ENCODE measurements at regions not wholly inside any gene's neighbourhood (a gene's known extent, or its start where the extent isn't known, plus 50 kb on each side); places are given as distances from the start of the nearest gene placed in this dataset.

DNA sequence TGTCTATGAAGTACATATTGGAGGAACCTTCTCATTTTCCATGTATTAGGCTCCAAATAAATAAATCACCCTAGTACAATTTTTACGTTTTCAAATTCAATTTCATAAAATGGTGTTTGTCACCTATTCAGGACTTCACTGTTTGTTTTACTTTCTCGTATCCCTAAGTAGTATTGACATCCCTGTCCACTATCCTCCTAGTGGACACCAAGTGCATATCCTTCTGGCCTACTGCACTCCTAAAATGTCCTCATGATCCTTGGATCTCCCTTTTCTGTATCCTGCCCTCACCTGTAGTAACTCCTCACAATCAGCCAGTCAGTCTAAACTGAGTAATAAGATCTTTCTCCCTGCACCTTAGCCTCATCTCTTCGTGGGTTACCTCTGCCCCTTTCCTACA is 539.9 kb downstream of the DMRTA1 start:
- no peak for TF ChIP-seq EZH2phosphoT487 (IDR thresholded peaks at IDR 0.05; ENCODE audit: borderline replicate concordance, low read depth, low read length)
- TF ChIP-seq, protein P1, sequence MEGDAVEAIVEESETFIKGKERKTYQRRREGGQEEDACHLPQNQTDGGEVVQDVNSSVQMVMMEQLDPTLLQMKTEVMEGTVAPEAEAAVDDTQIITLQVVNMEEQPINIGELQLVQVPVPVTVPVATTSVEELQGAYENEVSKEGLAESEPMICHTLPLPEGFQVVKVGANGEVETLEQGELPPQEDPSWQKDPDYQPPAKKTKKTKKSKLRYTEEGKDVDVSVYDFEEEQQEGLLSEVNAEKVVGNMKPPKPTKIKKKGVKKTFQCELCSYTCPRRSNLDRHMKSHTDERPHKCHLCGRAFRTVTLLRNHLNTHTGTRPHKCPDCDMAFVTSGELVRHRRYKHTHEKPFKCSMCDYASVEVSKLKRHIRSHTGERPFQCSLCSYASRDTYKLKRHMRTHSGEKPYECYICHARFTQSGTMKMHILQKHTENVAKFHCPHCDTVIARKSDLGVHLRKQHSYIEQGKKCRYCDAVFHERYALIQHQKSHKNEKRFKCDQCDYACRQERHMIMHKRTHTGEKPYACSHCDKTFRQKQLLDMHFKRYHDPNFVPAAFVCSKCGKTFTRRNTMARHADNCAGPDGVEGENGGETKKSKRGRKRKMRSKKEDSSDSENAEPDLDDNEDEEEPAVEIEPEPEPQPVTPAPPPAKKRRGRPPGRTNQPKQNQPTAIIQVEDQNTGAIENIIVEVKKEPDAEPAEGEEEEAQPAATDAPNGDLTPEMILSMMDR (conservative IDR thresholded peaks at IDR 0.05; ENCODE audit: low read length), result no peak
- Histone ChIP-seq H3K4me1 (ENCODE audit: insufficient read depth, low read length, poor library complexity, severe bottlenecking) (no peaks in the 10 kb centered on the region), H3K36me3 (ENCODE audit: insufficient read depth, low read length) (no peaks in the 10 kb centered on the region), H3K4me2 (ENCODE audit: low read length) (no peak overlapping the region), H2AFZ (ENCODE audit: low read length) (no peak overlapping the region), H3K4me3 (ENCODE audit: low read depth, low read length, poor library complexity, severe bottlenecking) (no peak overlapping the region), H3K79me2 (ENCODE audit: insufficient read depth, low read depth, low read length) (no peaks in the 10 kb centered on the region), H3K27ac (ENCODE audit: low read depth, low read length, poor library complexity, severe bottlenecking) (no peak overlapping the region), H4K20me1 (ENCODE audit: insufficient read depth, low read length) (no peaks in the 10 kb centered on the region), H3K9me3 (ENCODE audit: low read length) (no peaks in the 10 kb centered on the region), H3K9me2 (ENCODE audit: insufficient read depth, low read length) (no peaks in the 10 kb centered on the region)
- ChIA-PET CTCF (ENCODE audit: unreplicated experiment) (no interaction called here), POLR2A (interaction anchor here (0.7 kb wide), 1 partner anchor 10 kb away, joined by 3 read pairs; no protein-coding TSS in a partner anchor)
- BruUV-seq (replicated peaks), result no TSS peak
- DNase-seq (ENCODE audit: low spot score), result no peak
- intact Hi-C loops (cut with micrococcal nuclease; ENCODE audit: unreplicated experiment), result no loop called here

DNA sequence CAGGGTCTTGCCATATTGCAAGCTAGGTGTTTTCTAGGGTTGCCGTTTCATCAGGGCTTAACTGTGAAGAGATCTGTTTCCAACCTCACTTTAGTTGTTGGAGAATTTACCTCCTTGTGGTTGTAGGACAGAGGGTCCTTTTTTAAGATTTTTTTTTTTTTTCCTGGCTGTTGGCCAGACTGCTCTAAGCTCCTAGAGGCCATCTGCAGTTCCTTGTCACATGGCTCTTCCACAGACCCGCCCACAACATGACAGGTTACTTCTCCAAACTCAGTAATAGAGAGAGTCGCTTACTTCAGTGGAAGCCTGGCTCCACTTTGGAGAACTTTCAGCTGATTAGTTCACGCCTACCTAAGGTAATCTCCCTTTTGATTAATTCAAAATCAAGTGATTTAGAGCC is 543.7 kb downstream of the DMRTA1 start:
- H3K27ac ChIP-seq (ENCODE audit: low read depth, low read length, poor library complexity, severe bottlenecking), result no peak overlapping the region
- no peaks in the 10 kb centered on the region for H3K9me2 ChIP-seq (ENCODE audit: insufficient read depth, low read length)
- H3K4me3 ChIP-seq (ENCODE audit: low read depth, low read length, poor library complexity, severe bottlenecking), result no peak overlapping the region
- BruUV-seq (replicated peaks), result no TSS peak
- DNase-seq (ENCODE audit: low spot score), result no peak
- H3K36me3 ChIP-seq (ENCODE audit: insufficient read depth, low read length), result no peaks in the 10 kb centered on the region
- intact Hi-C loops (cut with micrococcal nuclease; ENCODE audit: unreplicated experiment), result no loop called here
- H3K79me2 ChIP-seq (ENCODE audit: insufficient read depth, low read depth, low read length), result no peaks in the 10 kb centered on the region
- no peak overlapping the region for H3K4me2 ChIP-seq (ENCODE audit: low read length)
- TF ChIP-seq, protein P1 (conservative IDR thresholded peaks at IDR 0.05; ENCODE audit: low read length), result no peak
- no peak for TF ChIP-seq EZH2phosphoT487 (IDR thresholded peaks at IDR 0.05; ENCODE audit: borderline replicate concordance, low read depth, low read length)
- no peaks in the 10 kb centered on the region for H4K20me1 ChIP-seq (ENCODE audit: insufficient read depth, low read length)
- H3K4me1 ChIP-seq (ENCODE audit: insufficient read depth, low read length, poor library complexity, severe bottlenecking), result no peaks in the 10 kb centered on the region
- H2AFZ ChIP-seq (ENCODE audit: low read length), result no peak overlapping the region
- ChIA-PET POLR2A (interaction anchor here (0.8 kb wide), 1 partner anchor 1226 kb away, joined by 4 read pairs; no protein-coding TSS in a partner anchor), CTCF (ENCODE audit: unreplicated experiment) (no interaction called here)
- H3K9me3 ChIP-seq (ENCODE audit: low read length), result no peaks in the 10 kb centered on the region

DNA sequence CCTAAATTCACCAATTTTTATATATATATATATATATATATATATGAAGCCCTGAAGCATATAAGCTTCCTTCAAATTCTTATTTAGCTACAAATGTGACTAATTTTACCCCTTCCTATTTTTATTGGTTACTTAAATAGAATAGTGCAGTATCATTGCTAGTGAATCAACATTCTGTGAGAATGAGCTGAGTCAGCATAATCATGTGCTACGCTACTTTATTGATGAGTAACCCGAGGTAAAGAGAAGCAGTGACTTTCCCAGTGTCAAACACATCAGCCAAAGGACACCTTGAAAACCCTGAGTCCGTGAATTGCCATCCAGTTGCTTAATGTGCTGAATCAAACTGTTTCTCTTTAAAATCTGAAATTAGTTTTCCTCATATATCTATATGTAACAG is 546.2 kb downstream of the DMRTA1 start:
- Histone ChIP-seq H3K79me2 (ENCODE audit: insufficient read depth, low read depth, low read length) (no peaks in the 10 kb centered on the region), H3K9me2 (ENCODE audit: insufficient read depth, low read length) (no peaks in the 10 kb centered on the region), H3K27ac (ENCODE audit: low read depth, low read length, poor library complexity, severe bottlenecking) (no peak overlapping the region), H3K9me3 (ENCODE audit: low read length) (no peaks in the 10 kb centered on the region), H4K20me1 (ENCODE audit: insufficient read depth, low read length) (no peaks in the 10 kb centered on the region), H3K4me2 (ENCODE audit: low read length) (no peak overlapping the region), H3K36me3 (ENCODE audit: insufficient read depth, low read length) (no peaks in the 10 kb centered on the region), H3K4me1 (ENCODE audit: insufficient read depth, low read length, poor library complexity, severe bottlenecking) (no peaks in the 10 kb centered on the region), H2AFZ (ENCODE audit: low read length) (no peak overlapping the region), H3K4me3 (ENCODE audit: low read depth, low read length, poor library complexity, severe bottlenecking) (no peak overlapping the region)
- TF ChIP-seq, protein P1 (conservative IDR thresholded peaks at IDR 0.05; ENCODE audit: low read length), result no peak
- no peak for TF ChIP-seq EZH2phosphoT487 (IDR thresholded peaks at IDR 0.05; ENCODE audit: borderline replicate concordance, low read depth, low read length)
- CTCF ChIA-PET (ENCODE audit: unreplicated experiment), result no interaction called here
- BruUV-seq (replicated peaks), result no TSS peak
- intact Hi-C loops (cut with micrococcal nuclease; ENCODE audit: unreplicated experiment), result no loop called here
- POLR2A ChIA-PET, result interaction anchor here (0.6 to 0.7 kb wide), 2 partner anchors 9 to 617 kb away, joined by 3 read pairs; no protein-coding TSS in a partner anchor
- no peak for DNase-seq (ENCODE audit: low spot score)

Measured in OCI-LY7 (cell line).